Hepatocyte (in vitro differentiated cells): ENCODE measurements at regions not wholly inside any gene's neighbourhood (a gene's known extent, or its start where the extent isn't known, plus 50 kb on each side); places are given as distances from the start of the nearest gene placed in this dataset.

Experiments used
- EZH2 ChIP-seq: fragments of 200-600 bp; sonication (generic); IDR thresholded peaks from 2 replicates; pipeline ENCODE4 v1.6.1; 2016; ENCODE audit warnings: antibody characterized with exemption, mild to moderate bottlenecking, borderline replicate concordance
- EZH2phosphoT487 ChIP-seq: fragments of 200-600 bp; sonication (generic); IDR thresholded peaks from one replicate; pipeline ENCODE4 v1.6.1; 2018; ENCODE audit warnings: antibody characterized with exemption, mild to moderate bottlenecking, low read depth, moderate library complexity; ENCODE audit not compliant: unreplicated experiment, severe bottlenecking
- TF ChIP-seq, protein P1 (sequence below): fragments of 200-600 bp; sonication (generic); IDR thresholded peaks from 2 replicates; pipeline ENCODE4 v1.5.1; 2016; ENCODE audit warnings: antibody characterized with exemption, mild to moderate bottlenecking; ENCODE audit not compliant: poor library complexity

DNA sequence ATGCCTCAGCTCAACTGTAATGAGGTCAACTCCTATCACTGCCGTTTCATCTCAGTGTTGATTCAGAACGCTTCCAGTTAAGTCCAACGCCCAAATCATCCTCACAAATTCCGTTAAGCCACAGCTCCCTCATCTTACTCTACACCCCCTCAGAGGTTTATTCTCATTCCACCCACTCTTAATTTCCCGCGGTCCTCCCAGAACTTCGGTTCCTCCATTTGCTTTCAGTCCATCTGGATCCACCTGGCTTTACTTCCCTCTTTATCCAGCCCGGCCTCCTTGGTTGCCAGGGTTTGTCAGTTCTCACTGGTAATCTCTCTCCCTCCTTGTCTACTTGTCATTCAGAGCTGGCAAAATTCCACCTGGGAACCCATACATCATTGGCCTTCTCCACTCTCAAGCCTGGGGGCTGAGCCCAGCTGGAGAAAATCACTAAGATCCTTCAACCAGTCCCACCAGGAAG, 51.3 kb upstream of the RUNX1 start:
- TF ChIP-seq EZH2, result no peak
- TF ChIP-seq, protein P1, sequence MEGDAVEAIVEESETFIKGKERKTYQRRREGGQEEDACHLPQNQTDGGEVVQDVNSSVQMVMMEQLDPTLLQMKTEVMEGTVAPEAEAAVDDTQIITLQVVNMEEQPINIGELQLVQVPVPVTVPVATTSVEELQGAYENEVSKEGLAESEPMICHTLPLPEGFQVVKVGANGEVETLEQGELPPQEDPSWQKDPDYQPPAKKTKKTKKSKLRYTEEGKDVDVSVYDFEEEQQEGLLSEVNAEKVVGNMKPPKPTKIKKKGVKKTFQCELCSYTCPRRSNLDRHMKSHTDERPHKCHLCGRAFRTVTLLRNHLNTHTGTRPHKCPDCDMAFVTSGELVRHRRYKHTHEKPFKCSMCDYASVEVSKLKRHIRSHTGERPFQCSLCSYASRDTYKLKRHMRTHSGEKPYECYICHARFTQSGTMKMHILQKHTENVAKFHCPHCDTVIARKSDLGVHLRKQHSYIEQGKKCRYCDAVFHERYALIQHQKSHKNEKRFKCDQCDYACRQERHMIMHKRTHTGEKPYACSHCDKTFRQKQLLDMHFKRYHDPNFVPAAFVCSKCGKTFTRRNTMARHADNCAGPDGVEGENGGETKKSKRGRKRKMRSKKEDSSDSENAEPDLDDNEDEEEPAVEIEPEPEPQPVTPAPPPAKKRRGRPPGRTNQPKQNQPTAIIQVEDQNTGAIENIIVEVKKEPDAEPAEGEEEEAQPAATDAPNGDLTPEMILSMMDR, result no peak
- no peak for TF ChIP-seq EZH2phosphoT487
